GM12878 (cell line): ENCODE measurements at regions not wholly inside any gene's neighbourhood (a gene's known extent, or its start where the extent isn't known, plus 50 kb on each side); places are given as distances from the start of the nearest gene placed in this dataset.

Experiments
- ATAC-seq: fragments of 200-7000 bp; cut with Tn5 transposase; 3 replicates; pipeline ENCODE4 v1.9.1; 2020; ENCODE audit warnings: mild to moderate bottlenecking, moderate library complexity
- BruUV-seq: library from RNA; stranded (reverse); fragments of 400-500 nt; replicated peaks from 2 replicates; lab custom pipeline; 2021; lab: Mats Ljungman, UMichigan
- CTCF ChIA-PET: fragments of 300-600 bp; sonication (Branson Sonifier 250); formaldehyde crosslinking; extraction: SDS; loops from one replicate; lab custom pipeline; 2021; ENCODE audit warnings: inconsistent platforms; lab: Yijun Ruan, JAX
- POLR2A ChIA-PET: fragments of 350-600 bp; formaldehyde crosslinking; extraction: SDS; loops from one replicate; lab custom pipeline; 2021; ENCODE audit warnings: inconsistent platforms; lab: Charles Lee
- RAD21 ChIA-PET: fragments of 300-600 bp; sonication (Branson Sonifier 250); formaldehyde crosslinking; loops from one replicate; lab custom pipeline; 2023; ENCODE audit warnings: antibody characterized with exemption; ENCODE audit not compliant: unreplicated experiment; lab: Charles Lee
- SMC1A ChIA-PET: fragments of 300-600 bp; sonication (Branson Sonifier 250); formaldehyde crosslinking; loops from one replicate; lab custom pipeline; 2023; ENCODE audit not compliant: unreplicated experiment, uncharacterized antibody; lab: Charles Lee
- DNase-seq: peaks from one replicate; pipeline ENCODE4 v3.0.0-alpha.2; 2011; ENCODE audit warnings: low read depth, low spot score
- FAIRE-seq: peaks from 3 replicates; lab custom pipeline; 2011; peaks lifted over from hg19 to GRCh38; lab: Jason Lieb, UNC
- H2AFZ ChIP-seq: 2 replicates; pipeline ENCODE4 v1.6.0; 2011; ENCODE audit warnings: low read depth, low read length, control low read depth; ENCODE audit not compliant: control insufficient read depth
- H3K27ac ChIP-seq: 2 replicates; pipeline ENCODE4 v1.5.1; 2011; ENCODE audit warnings: control low read depth; ENCODE audit not compliant: control insufficient read depth, insufficient read depth
- H3K27me3 ChIP-seq, 2 experiments: replicated peaks in 1 of 2; 2 replicates each; pipeline versions ENCODE4 v1.6.0 to v1.6.1; 2011; ENCODE audit warnings: low read length in 1 of 2; ENCODE audit not compliant: control insufficient read depth in 2 of 2, insufficient read depth in 2 of 2
- H3K36me3 ChIP-seq, 2 experiments: 2 replicates each; pipeline ENCODE4 v1.5.1; 2011; ENCODE audit warnings: low read length in 1 of 2; ENCODE audit not compliant: control insufficient read depth in 2 of 2, insufficient read depth in 2 of 2
- H3K4me1 ChIP-seq: 2 replicates; pipeline ENCODE4 v1.6.1; 2011; ENCODE audit warnings: mild to moderate bottlenecking, low read length, moderate library complexity, mixed read lengths; ENCODE audit not compliant: control insufficient read depth, insufficient read depth
- H3K4me2 ChIP-seq: 2 replicates; pipeline ENCODE4 v1.6.0; 2011; ENCODE audit warnings: control low read depth; ENCODE audit not compliant: control insufficient read depth, insufficient read depth
- H3K4me3 ChIP-seq: fragments of 200-600 bp; sonication (generic); 2 replicates; pipeline ENCODE4 v1.5.1; 2016
- H3K79me2 ChIP-seq: 2 replicates; pipeline ENCODE4 v1.6.0; 2011; ENCODE audit warnings: low read length; ENCODE audit not compliant: control insufficient read depth, insufficient read depth
- H3K9ac ChIP-seq: 2 replicates; pipeline ENCODE4 v1.8.0; 2011; ENCODE audit warnings: low read length, control low read depth, mixed read lengths; ENCODE audit not compliant: control insufficient read depth, insufficient read depth
- H3K9me3 ChIP-seq: replicated peaks from 3 replicates; pipeline ENCODE4 v1.5.1; 2011; ENCODE audit warnings: mild to moderate bottlenecking, low read length; ENCODE audit not compliant: control insufficient read depth, insufficient read depth
- H4K20me1 ChIP-seq: 2 replicates; pipeline ENCODE4 v1.6.0; 2011; ENCODE audit not compliant: control insufficient read depth, insufficient read depth
- CBX5 ChIP-seq: sonication (generic); IDR thresholded peaks from 2 replicates; pipeline ENCODE4 v1.6.1; 2016; ENCODE audit warnings: low read depth, moderate library complexity, mild to moderate bottlenecking, inconsistent platforms
- MEF2A ChIP-seq: IDR thresholded peaks from 2 replicates; pipeline ENCODE4 v1.6.1; 2011; ENCODE audit warnings: low read depth, mild to moderate bottlenecking, low read length, moderate library complexity; ENCODE audit not compliant: insufficient read depth
- NKRF ChIP-seq: fragments of 450-650 bp; conservative IDR thresholded peaks from 2 replicates; pipeline ENCODE4 v1.6.1; 2017; ENCODE audit warnings: mild to moderate bottlenecking, moderate library complexity
- REST ChIP-seq: IDR thresholded peaks from 2 replicates; pipeline ENCODE4 v1.6.1; 2012; ENCODE audit warnings: mild to moderate bottlenecking, low read depth, low read length
- TARDBP ChIP-seq: IDR thresholded peaks from 2 replicates; pipeline ENCODE4 v1.6.1; 2016; ENCODE audit warnings: borderline replicate concordance
- ZBTB4 ChIP-seq: fragments of 450-650 bp; formaldehyde crosslinking; IDR thresholded peaks from 2 replicates; pipeline ENCODE4 v1.4.0; 2022; ENCODE audit warnings: mild to moderate bottlenecking, moderate library complexity
- WGBS: methylation state at CpG from one replicate; pipeline ENCODE4 v1.1.6; 2016; ENCODE audit warnings: low lambda C conversion rate; ENCODE audit not compliant: insufficient replicate concordance, insufficient coverage; ENCODE audit errors: missing lambda C conversion rate; 5-methylcytosine and 5-hydroxymethylcytosine counted together
- in situ Hi-C: fragments of 300-500 bp; cut with MboI; formaldehyde crosslinking; loops from 9 replicates; pipeline ENCODE4 v1.14.3; 2018; ENCODE audit warnings: mixed read lengths
- intact Hi-C: fragments of 100-400 bp; cut with micrococcal nuclease; formaldehyde crosslinking; loops from one replicate; pipeline ENCODE4 v1.14.2; 2022; ENCODE audit not compliant: unreplicated experiment

DNA sequence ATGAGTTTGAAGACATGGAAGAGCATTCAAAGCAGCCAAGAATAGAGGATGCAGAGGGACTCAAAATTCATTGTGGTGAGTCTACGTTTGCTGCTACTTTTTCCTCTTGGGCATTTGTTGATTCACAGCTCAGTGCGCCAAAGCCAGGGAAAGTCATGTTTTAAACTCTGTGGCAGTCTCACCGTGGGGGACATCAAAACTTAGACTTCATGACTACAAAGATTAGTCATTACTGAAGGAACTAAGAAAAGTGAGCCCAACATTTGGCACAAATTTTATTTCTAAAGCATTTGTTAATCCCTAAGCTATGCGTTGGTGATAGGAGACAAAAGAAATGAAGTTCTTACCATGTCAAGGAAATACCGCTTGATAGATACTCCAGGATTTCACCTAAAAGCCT lies 73.7 kb upstream of the MTAP start (continued):
- TF ChIP-seq REST, result no peak
- TF ChIP-seq NKRF, result no peak

DNA sequence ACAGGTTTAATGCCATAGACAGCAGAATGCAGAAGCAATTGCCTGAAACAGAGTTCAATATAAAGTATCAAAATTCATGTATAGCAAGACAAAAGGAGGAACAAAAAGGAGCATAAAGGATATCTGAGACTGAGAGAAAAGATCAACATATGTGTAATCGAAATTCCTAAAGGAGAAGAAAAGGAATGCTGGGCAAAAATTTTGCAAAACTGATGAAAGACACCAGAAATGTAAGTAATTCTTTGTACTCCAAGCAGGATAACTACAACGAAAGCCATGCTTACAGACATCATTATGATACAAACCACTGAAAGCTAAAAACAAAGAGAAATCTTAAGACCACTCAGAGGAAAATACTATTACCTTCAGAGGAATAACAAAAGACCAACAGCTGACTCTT lies 72.8 kb upstream of the MTAP start:
- no peak for FAIRE-seq

More for the DNA sequence above, 72.8 kb upstream of the MTAP start:
- TF ChIP-seq MEF2A (no peak), ZBTB4 (CRISPR knock-in tag) (no peak), CBX5 (no peak), TARDBP (no peak)
- no TSS peak for BruUV-seq
- SMC1A ChIA-PET, result interaction anchor here (0.8 kb wide), 1 partner anchor 23 kb away, joined by 3 read pairs; no protein-coding TSS in a partner anchor
- no peak for DNase-seq
- no peaks in the 10 kb centered on the region for H3K79me2 ChIP-seq
- no peaks in the 10 kb centered on the region for H3K4me1 ChIP-seq
- no peak overlapping the region for H3K9ac ChIP-seq
- WGBS, result 0% methylated on average over 2 of the region's 2 CpGs
- no peak for ATAC-seq
- H3K9me3 ChIP-seq, result no peaks in the 10 kb centered on the region
- in situ Hi-C loops (no loop called here), intact Hi-C loops (no loop called here)
- H4K20me1 ChIP-seq, result no peaks in the 10 kb centered on the region
- no peak overlapping the region for H3K4me2 ChIP-seq
- no peaks in the 10 kb centered on the region for H3K27me3 ChIP-seq
- CTCF ChIA-PET, result interaction anchor here (1.4 kb wide), 1 partner anchor 21 kb away, joined by 9 read pairs; no protein-coding TSS in a partner anchor
- H3K27ac ChIP-seq, result no peak overlapping the region
- RAD21 ChIA-PET, result no interaction called here
- H3K4me3 ChIP-seq, result no peak overlapping the region
- no peak overlapping the region for H2AFZ ChIP-seq
- POLR2A ChIA-PET, result no interaction called here
- H3K36me3 ChIP-seq, result no peaks in the 10 kb centered on the region
